ENCODE measurements at regions not wholly inside any gene's neighbourhood (a gene's known extent, or its start where the extent isn't known, plus 50 kb on each side); places are given as distances from the start of the nearest gene placed in this dataset.
A peak's percentile ranks its signal among the peaks of the same experiment; 100 is the strongest.

DNA sequence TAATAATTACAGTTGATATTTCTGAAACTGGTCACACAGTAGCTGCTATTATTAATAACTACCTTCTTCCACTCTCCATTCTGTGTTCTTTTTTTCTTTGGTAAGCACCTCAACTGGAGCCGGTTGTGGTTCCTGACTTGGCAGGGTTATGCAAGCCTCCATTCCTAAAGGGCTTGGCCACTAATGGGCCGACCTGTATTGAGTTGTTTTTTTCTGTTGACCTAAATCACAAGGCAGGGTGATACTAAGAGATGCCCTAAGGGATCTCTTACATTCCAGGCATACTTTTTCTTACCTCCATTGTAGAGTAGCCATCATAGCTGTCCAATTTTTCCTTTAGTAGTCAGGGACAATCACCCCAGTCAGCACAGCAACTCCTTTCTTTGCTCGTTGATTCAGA, 1295.8 kb upstream of the ADGRL3 start:
- intact Hi-C loops (cut with DNase I): no loop called here
- ATAC-seq (peak; percentile 59), DNase-seq (no peak)
- Histone ChIP-seq H3K4me1 (no peaks in the 10 kb centered on the region), H3K9me3 (no peaks in the 10 kb centered on the region), H3K36me3 (no peaks in the 10 kb centered on the region), H3K27ac (no peak overlapping the region), H3K4me3 (no peak overlapping the region), H3K27me3 (no peaks in the 10 kb centered on the region)
- TF ChIP-seq CTCF (IDR thresholded peaks at IDR 0.05): no peak

- no peaks in the 10 kb centered on the region for H3K27me3 ChIP-seq
- no peak for DNase-seq
- intact Hi-C loops (cut with DNase I): no loop called here
- no peak overlapping the region for H3K4me3 ChIP-seq
- H3K9me3 ChIP-seq: no peaks in the 10 kb centered on the region
- no peak overlapping the region for H3K27ac ChIP-seq
- ATAC-seq: no peak
- H3K4me1 ChIP-seq: no peaks in the 10 kb centered on the region
- TF ChIP-seq CTCF (IDR thresholded peaks at IDR 0.05): no peak
- H3K36me3 ChIP-seq: no peaks in the 10 kb centered on the region
Observed at GRCh38 chr4:59920416-59920815, 1279.7 kb upstream of the ADGRL3 start.

DNA sequence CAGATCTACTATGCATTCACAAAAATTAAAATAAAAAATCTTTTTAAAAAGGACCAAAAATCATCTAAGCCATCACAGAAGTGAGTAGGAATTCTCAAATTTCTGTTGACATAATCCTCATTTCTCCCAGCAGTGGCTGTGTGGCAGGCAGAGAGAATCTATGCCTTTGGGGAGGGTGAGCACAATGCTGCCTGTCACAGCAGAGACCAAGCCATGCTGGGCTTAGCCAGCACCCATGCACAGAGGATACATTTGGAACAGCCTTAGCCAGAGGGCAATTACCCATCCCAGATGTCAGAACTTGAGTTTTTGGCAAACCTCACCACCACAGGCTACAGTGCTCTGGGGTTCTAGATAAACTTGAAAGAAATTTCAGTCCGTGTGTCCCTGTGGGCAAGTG, 1274.8 kb upstream of the ADGRL3 start:
- Histone ChIP-seq H3K4me1 (no peaks in the 10 kb centered on the region), H3K9me3 (no peaks in the 10 kb centered on the region), H3K4me3 (no peak overlapping the region), H3K36me3 (no peaks in the 10 kb centered on the region), H3K27me3 (no peaks in the 10 kb centered on the region), H3K27ac (no peak overlapping the region)
- no peak for ATAC-seq
- intact Hi-C loops (cut with DNase I): no loop called here
- no peak for DNase-seq
- no peak for TF ChIP-seq CTCF (IDR thresholded peaks at IDR 0.05)

DNA sequence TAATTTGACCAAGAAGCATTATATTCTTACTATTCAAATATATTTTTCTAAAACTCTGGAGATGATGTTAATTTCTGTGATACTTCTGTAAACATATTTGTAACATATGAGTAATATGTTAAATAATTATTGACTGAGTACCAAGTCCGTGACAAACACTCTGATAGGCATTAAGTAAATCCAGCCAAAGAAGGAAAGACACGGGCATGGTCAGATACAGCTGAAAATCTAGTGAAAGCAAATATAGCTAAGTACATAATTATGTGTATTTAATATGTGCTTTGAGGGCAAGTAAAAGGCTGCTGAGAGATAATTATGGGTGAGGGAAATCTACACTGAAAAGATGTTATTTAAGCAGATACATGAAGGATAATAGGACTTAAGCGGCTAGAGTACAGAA, 1263.6 kb upstream of the ADGRL3 start:
- no peak for ATAC-seq
- intact Hi-C loops (cut with DNase I): no loop called here
- no peak for TF ChIP-seq CTCF (IDR thresholded peaks at IDR 0.05)

GRCh38 chr4:59938166-59938565, 1262.0 kb upstream of the ADGRL3 start:
- no peak for DNase-seq
- no peak overlapping the region for H3K27ac ChIP-seq
- H3K4me1 ChIP-seq: no peaks in the 10 kb centered on the region
- ATAC-seq: no peak
- H3K36me3 ChIP-seq: no peaks in the 10 kb centered on the region
- no peak for TF ChIP-seq CTCF (IDR thresholded peaks at IDR 0.05)
- no peaks in the 10 kb centered on the region for H3K27me3 ChIP-seq
- intact Hi-C loops (cut with DNase I): no loop called here
- no peaks in the 10 kb centered on the region for H3K9me3 ChIP-seq
- H3K4me3 ChIP-seq: no peak overlapping the region

More for the DNA sequence above, 1263.6 kb upstream of the ADGRL3 start:
- Histone ChIP-seq H3K36me3 (no peaks in the 10 kb centered on the region), H3K4me3 (no peak overlapping the region), H3K27ac (no peak overlapping the region), H3K9me3 (no peaks in the 10 kb centered on the region), H3K4me1 (no peaks in the 10 kb centered on the region), H3K27me3 (no peaks in the 10 kb centered on the region)
- DNase-seq: no peak

GRCh38 chr4:59945277-59945676, 1254.8 kb upstream of the ADGRL3 start:
- TF ChIP-seq CTCF (IDR thresholded peaks at IDR 0.05): no peak
- no peaks in the 10 kb centered on the region for H3K36me3 ChIP-seq
- intact Hi-C loops (cut with DNase I): no loop called here
- DNase-seq: no peak
- no peaks in the 10 kb centered on the region for H3K9me3 ChIP-seq
- no peak overlapping the region for H3K27ac ChIP-seq
- H3K4me3 ChIP-seq: no peak overlapping the region
- no peaks in the 10 kb centered on the region for H3K27me3 ChIP-seq
- no peaks in the 10 kb centered on the region for H3K4me1 ChIP-seq
- no peak for ATAC-seq
